ENCODE measurements at regions not wholly inside any gene's neighbourhood (a gene's known extent, or its start where the extent isn't known, plus 50 kb on each side); places are given as distances from the start of the nearest gene placed in this dataset.
A peak's percentile ranks its signal among the peaks of the same experiment; 100 is the strongest.

- TF ChIP-seq U2AF2 (IDR thresholded peaks at IDR 0.05; ENCODE audit: low read depth, low read length) (no peak), KLF9 (CRISPR knock-in tag; IDR thresholded peaks at IDR 0.05; ENCODE audit: low read depth) (no peak), LRRFIP1 (CRISPR knock-in tag; conservative IDR thresholded peaks at IDR 0.05) (no peak), ZFP82 (CRISPR knock-in tag; IDR thresholded peaks at IDR 0.05; ENCODE audit: borderline replicate concordance) (no peak), ATM (IDR thresholded peaks at IDR 0.05; ENCODE audit: borderline replicate concordance) (no peak), PRPF4 (IDR thresholded peaks at IDR 0.05; ENCODE audit: low read depth, low read length, poor library complexity, severe bottlenecking) (no peak), GLI4 (CRISPR knock-in tag; IDR thresholded peaks at IDR 0.05; ENCODE audit: borderline replicate concordance) (0 out of 2 replicates have a peak, but pooled peaks have one; percentile 8), MAF1 (CRISPR knock-in tag; IDR thresholded peaks at IDR 0.05; ENCODE audit: borderline replicate concordance) (no peak), ZNF512 (CRISPR knock-in tag; IDR thresholded peaks at IDR 0.05) (no peak), ZNF34 (CRISPR knock-in tag; IDR thresholded peaks at IDR 0.05; ENCODE audit: borderline replicate concordance) (no peak), TCF12 (IDR thresholded peaks at IDR 0.05) (no peak), TCF12 (CRISPR knock-in tag; IDR thresholded peaks at IDR 0.05) (no peak), KDM3A (CRISPR knock-in tag; IDR thresholded peaks at IDR 0.05; ENCODE audit: low read depth) (no peak), KLF13 (CRISPR knock-in tag; IDR thresholded peaks at IDR 0.05) (no peak), TBX2 (CRISPR knock-in tag; IDR thresholded peaks at IDR 0.05; ENCODE audit: borderline replicate concordance) (no peak; the same call in 1 of the 2 replicates), MTERF4 (CRISPR knock-in tag; IDR thresholded peaks at IDR 0.05) (no peak), MEIS1 (CRISPR knock-in tag; IDR thresholded peaks at IDR 0.05; ENCODE audit: borderline replicate concordance) (peak; percentile 40; the same call in 1 of the 2 replicates), ZFP1 (CRISPR knock-in tag; IDR thresholded peaks at IDR 0.05) (no peak), ZNF121 (CRISPR knock-in tag; IDR thresholded peaks at IDR 0.05) (no peak), ZMYM2 (CRISPR knock-in tag; IDR thresholded peaks at IDR 0.05) (no peak)
- TF ChIP-seq, protein P1, sequence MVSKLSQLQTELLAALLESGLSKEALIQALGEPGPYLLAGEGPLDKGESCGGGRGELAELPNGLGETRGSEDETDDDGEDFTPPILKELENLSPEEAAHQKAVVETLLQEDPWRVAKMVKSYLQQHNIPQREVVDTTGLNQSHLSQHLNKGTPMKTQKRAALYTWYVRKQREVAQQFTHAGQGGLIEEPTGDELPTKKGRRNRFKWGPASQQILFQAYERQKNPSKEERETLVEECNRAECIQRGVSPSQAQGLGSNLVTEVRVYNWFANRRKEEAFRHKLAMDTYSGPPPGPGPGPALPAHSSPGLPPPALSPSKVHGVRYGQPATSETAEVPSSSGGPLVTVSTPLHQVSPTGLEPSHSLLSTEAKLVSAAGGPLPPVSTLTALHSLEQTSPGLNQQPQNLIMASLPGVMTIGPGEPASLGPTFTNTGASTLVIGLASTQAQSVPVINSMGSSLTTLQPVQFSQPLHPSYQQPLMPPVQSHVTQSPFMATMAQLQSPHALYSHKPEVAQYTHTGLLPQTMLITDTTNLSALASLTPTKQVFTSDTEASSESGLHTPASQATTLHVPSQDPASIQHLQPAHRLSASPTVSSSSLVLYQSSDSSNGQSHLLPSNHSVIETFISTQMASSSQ (IDR thresholded peaks at IDR 0.05; ENCODE audit: low read depth) = no peak
- TF ChIP-seq, protein P1 (CRISPR knock-in tag; IDR thresholded peaks at IDR 0.05; ENCODE audit: borderline replicate concordance) = no peak
Observed at GRCh38 chr17:409848-410542, 57.4 kb upstream of the RPH3AL start (continued).

Data from HepG2 (cell line).